ENCODE measurements at regions not wholly inside any gene's neighbourhood (a gene's known extent, or its start where the extent isn't known, plus 50 kb on each side); places are given as distances from the start of the nearest gene placed in this dataset.

DNA sequence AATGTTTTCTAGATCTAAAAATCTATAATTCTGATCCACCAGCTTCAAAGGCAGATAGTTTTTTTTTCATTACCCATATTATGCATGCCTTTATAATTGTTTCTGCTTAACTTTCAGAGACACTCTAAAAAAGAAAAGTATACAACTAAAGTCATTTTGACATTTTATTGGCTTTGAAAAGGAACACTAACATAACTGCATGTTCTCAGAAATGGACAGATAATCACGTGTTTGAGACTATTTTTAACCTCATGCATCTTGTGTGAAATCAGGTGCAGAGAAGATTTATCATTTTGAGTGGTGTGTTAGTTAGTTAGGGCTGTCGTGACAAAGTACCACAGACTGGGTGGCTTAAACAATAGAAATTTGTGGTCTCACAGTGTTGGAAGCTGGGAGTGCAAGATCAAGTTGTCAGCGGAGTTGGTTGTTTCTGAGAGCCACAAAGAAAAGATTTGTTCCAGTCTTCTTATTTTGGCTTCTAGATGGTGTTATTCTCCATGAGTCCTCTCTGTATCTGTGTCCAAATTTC is 841.4 kb upstream of the LRATD1 start:
- TF ChIP-seq GATA3 (IDR thresholded peaks at IDR 0.05; ENCODE audit: low read depth, low read length) (no peak), GATA2 (IDR thresholded peaks at IDR 0.05; ENCODE audit: low read depth, low read length) (no peak)

DNA sequence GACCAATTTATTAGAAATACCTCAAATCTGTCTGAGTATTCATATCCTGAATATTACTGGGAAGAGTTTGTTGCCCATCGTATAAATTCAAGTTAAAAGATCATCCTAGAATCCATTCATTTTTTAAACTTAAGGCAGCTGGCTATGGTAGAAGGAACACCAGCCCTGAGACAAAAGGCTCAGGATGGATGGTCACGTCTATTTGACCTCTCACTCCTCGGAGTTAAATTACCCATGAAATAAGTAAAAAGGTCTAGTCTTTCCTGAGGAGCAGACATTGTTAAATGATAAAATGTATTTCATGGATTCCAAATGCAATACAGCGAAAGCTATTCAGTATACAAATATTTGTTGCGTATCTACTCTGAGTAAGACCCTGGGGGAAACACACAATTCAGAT is 826.0 kb upstream of the LRATD1 start:
- no peak for TF ChIP-seq GATA2 (IDR thresholded peaks at IDR 0.05; ENCODE audit: low read depth, low read length)
- no peak for TF ChIP-seq GATA3 (IDR thresholded peaks at IDR 0.05; ENCODE audit: low read depth, low read length)

GRCh38 chr2:13813236-13813635 is 819.3 kb upstream of the LRATD1 start:
- TF ChIP-seq GATA2 (IDR thresholded peaks at IDR 0.05; ENCODE audit: low read depth, low read length): no peak
- TF ChIP-seq GATA3 (IDR thresholded peaks at IDR 0.05; ENCODE audit: low read depth, low read length): no peak

- TF ChIP-seq GATA3 (IDR thresholded peaks at IDR 0.05; ENCODE audit: low read depth, low read length): no peak
- TF ChIP-seq GATA2 (IDR thresholded peaks at IDR 0.05; ENCODE audit: low read depth, low read length): no peak
Measured at GRCh38 chr2:13818002-13818401, 814.5 kb upstream of the LRATD1 start.

DNA sequence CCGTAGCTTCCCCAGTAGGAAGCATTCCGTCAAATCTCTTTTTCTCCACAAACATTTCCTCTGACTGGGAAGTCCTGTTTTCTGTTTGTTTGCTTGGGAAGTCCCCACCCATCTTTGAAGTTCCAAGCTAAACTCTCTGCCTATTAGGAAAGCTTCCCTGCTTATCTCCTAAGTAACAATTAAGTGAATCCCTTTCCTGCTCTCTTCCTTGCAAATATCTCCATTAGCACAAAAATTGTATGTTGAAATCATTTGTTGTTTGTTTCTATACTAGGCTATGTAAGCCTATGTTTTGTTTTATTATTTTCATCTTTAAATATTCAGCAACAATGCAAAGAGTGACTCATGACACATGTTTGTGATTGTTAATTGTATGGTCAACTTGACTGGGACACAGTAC is 812.6 kb upstream of the LRATD1 start:
- TF ChIP-seq GATA3 (IDR thresholded peaks at IDR 0.05; ENCODE audit: low read depth, low read length) (no peak), GATA2 (IDR thresholded peaks at IDR 0.05; ENCODE audit: low read depth, low read length) (no peak)

DNA sequence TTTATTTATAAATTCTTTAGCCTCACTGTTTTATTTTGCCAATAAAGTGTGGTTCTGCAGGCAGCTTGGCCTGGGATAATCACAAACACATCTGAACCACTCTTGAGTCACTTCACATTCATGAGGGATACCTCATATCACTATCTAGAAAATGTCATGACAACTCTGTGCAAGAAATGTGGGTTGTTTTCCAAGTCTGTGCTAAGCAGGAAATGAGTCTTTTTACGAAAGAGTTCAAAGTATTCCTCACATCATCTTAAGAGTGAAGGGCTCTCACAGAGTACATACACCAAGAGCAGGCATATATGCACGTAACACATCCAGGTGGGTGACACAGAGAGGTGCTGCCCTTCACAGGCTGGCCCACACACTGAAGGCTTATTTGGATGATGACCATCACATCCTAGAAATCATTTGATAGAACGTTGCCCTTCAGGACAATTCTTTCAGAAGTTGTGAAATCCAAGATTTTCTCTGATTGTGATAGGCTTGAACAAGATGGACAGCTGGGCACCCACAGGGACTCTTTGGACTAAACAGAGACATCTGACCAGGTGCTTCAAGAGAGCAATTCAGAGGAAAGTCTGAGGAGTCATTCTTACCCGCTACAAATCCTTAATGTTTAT is 811.1 kb upstream of the LRATD1 start:
- TF ChIP-seq GATA2 (IDR thresholded peaks at IDR 0.05; ENCODE audit: low read depth, low read length) (no peak), GATA3 (IDR thresholded peaks at IDR 0.05; ENCODE audit: low read depth, low read length) (no peak)

GRCh38 chr2:13822365-13822764 is 810.2 kb upstream of the LRATD1 start:
- TF ChIP-seq GATA2 (IDR thresholded peaks at IDR 0.05; ENCODE audit: low read depth, low read length) (no peak), GATA3 (IDR thresholded peaks at IDR 0.05; ENCODE audit: low read depth, low read length) (no peak)

- TF ChIP-seq GATA2 (IDR thresholded peaks at IDR 0.05; ENCODE audit: low read depth, low read length) (no peak), GATA3 (IDR thresholded peaks at IDR 0.05; ENCODE audit: low read depth, low read length) (no peak)
Measured at GRCh38 chr2:13826314-13826853, 806.1 kb upstream of the LRATD1 start.

DNA sequence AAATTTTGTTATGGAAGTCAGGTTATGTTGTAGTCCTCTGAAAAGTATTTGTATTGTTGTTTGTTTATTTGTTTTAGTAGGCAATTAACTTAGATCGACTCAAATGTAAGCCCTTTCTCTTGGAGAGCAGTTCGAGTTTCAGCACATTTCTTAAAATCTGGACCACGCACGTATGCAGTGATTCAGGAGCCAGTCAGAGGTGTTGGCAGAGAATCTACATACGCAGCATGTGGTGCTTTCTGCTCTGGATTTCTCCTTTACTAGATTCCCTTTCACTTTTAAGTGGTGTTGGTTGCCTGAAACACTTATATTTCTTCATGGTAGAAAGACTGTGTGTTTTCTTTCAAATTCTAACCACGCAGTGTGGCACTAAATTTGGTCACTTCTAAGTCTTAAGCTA is 773.9 kb upstream of the LRATD1 start:
- TF ChIP-seq GATA3 (IDR thresholded peaks at IDR 0.05; ENCODE audit: low read depth, low read length): no peak
- no peak for TF ChIP-seq GATA2 (IDR thresholded peaks at IDR 0.05; ENCODE audit: low read depth, low read length)

- TF ChIP-seq GATA3 (IDR thresholded peaks at IDR 0.05; ENCODE audit: low read depth, low read length) (no peak), GATA2 (IDR thresholded peaks at IDR 0.05; ENCODE audit: low read depth, low read length) (no peak)
Measured at GRCh38 chr2:13876491-13877037, 756.0 kb upstream of the LRATD1 start.

- TF ChIP-seq GATA2 (IDR thresholded peaks at IDR 0.05; ENCODE audit: low read depth, low read length) (no peak), GATA3 (IDR thresholded peaks at IDR 0.05; ENCODE audit: low read depth, low read length) (no peak)
Measured at GRCh38 chr2:13877571-13877970, 754.9 kb upstream of the LRATD1 start.

DNA sequence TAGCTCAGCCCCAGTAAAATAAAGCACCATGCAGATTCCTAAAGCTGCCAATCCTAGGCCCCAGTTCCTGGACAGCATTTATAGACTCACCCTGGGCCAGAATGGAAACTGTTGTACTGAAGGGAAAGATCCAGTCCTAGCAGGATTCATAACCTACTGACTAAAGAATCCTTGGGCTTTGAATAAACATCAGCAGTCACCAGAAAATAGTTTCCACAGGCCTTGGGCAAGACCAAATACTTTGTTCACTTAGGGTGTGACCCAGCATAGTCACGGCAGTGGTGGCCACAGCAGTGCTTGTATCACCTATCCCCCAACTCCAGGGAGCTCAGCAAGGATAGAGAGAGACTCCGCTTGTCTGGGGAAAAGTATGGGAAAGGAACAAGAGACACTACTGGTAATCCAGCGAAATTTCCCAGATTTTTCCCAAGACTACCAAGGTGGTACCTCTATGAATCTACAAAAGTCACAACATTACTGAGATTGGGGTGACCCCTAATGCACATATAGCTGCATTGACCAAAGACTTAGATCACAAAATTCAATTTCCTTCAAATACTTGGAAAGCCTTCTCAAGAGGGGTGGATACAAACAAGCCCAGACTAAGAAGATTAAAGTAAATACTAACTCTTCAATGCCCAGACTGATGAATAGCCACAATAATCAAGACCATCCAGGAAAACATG is 748.1 kb upstream of the LRATD1 start:
- no peak for TF ChIP-seq GATA2 (IDR thresholded peaks at IDR 0.05; ENCODE audit: low read depth, low read length)
- no peak for TF ChIP-seq GATA3 (IDR thresholded peaks at IDR 0.05; ENCODE audit: low read depth, low read length)

DNA sequence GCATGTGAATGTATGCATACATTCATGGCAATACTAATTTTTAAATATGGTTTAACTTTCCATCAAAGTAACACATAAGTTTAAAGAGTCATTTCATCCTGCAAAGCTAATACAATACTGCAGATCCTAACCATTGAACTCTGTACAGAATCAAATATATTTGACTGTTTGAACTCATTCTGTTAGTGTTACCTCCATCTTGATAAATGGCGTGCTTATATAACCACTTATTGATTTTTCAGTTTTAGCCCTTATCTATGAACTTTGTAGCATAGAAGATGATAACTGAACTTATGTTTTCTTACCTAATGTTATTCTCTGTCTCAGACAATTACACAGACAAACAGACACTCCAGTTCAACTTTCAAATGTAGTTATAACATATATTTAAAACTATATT is 731.0 kb upstream of the LRATD1 start:
- TF ChIP-seq GATA3 (IDR thresholded peaks at IDR 0.05; ENCODE audit: low read depth, low read length): no peak
- no peak for TF ChIP-seq GATA2 (IDR thresholded peaks at IDR 0.05; ENCODE audit: low read depth, low read length)

DNA sequence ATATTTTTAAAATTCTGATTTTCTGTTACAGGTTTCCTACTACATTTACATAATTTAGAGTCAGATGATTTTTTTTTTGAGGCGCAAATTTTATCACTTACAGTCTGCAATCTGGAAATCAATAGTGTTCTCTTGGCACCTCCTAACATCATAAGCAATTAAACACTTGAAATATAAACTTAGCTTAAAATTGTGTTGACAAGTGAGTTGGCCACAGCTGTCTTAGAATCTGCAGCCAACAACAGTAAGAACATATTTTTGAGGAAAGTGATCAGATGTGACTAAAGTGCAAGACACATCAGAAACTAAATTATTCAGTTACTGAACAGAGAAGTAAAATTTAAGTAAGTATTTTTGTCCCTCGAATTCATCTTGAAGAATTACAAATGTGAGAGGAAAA is 726.7 kb upstream of the LRATD1 start:
- TF ChIP-seq GATA2 (IDR thresholded peaks at IDR 0.05; ENCODE audit: low read depth, low read length): no peak
- TF ChIP-seq GATA3 (IDR thresholded peaks at IDR 0.05; ENCODE audit: low read depth, low read length): no peak

DNA sequence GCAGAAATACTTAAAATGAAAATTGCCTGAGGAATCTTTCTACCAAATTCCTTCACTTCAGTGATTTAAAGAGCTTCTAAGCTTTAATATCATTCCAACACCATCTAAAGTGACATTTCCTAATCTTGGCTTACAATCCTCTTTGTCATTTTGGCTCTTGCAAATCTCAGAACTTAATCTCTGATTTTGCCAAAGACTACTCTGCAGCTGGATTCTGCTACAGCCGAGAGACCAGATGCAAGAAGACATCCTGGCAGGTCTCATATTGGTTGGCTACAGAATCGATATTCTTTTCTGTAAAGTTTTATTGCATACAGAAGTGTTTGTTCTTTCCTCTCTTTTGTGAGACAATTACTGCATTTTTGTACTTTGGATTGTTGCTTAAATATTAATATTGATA is 716.5 kb upstream of the LRATD1 start:
- TF ChIP-seq GATA3 (IDR thresholded peaks at IDR 0.05; ENCODE audit: low read depth, low read length) (no peak), GATA2 (IDR thresholded peaks at IDR 0.05; ENCODE audit: low read depth, low read length) (no peak)

All from SH-SY5Y (cell line).